ENCODE measurements at regions not wholly inside any gene's neighbourhood (a gene's known extent, or its start where the extent isn't known, plus 50 kb on each side); places are given as distances from the start of the nearest gene placed in this dataset.

GRCh38 chr9:87327575-87328125 lies 170.0 kb upstream of the DAPK1 start:
- Mint-ChIP-seq H3K36me3 (ENCODE audit: low read depth) (peaks cover 2% of the 10 kb centered on the region), H3K4me3 (no peak overlapping the region), H3K4me1 (no peaks in the 10 kb centered on the region), H3K9me3 (ENCODE audit: low read depth) (peaks cover 10% of the 10 kb centered on the region), H3K27ac (no peak overlapping the region), H3K27me3 (peaks cover 20% of the 10 kb centered on the region)
- CTCF ChIA-PET, result no interaction called here
- POLR2A ChIA-PET, result interaction anchor here (0.6 kb wide), 1 partner anchor 395 kb away, joined by 3 read pairs; no protein-coding TSS in a partner anchor
- intact Hi-C loops (cut with DNase I, micrococcal nuclease), result loop anchor here (5.0 to 10.0 kb wide), 3 partner anchors 220 to 1123 kb away; partner anchors contain the start of gene GAS1 (in 1 of the 2)
- ATAC-seq (no peak), DNase-seq (no peak)

GRCh38 chr9:87333802-87334201 lies 163.9 kb upstream of the DAPK1 start:
- Mint-ChIP-seq H3K4me1 (peaks cover 13% of the 10 kb centered on the region), H3K27me3 (peaks cover 35% of the 10 kb centered on the region), H3K9me3 (ENCODE audit: low read depth) (peaks cover 10% of the 10 kb centered on the region), H3K36me3 (ENCODE audit: low read depth) (peaks cover 2% of the 10 kb centered on the region), H3K27ac (no peak overlapping the region), H3K4me3 (no peak overlapping the region)
- DNase-seq (no peak), ATAC-seq (no peak)
- CTCF ChIA-PET, result no interaction called here
- POLR2A ChIA-PET, result no interaction called here
- intact Hi-C loops (cut with DNase I, micrococcal nuclease), result no loop called here

GRCh38 chr9:87334366-87334765 lies 163.3 kb upstream of the DAPK1 start:
- peaks cover 37% of the 10 kb centered on the region for H3K27me3 Mint-ChIP-seq
- peaks cover 2% of the 10 kb centered on the region for H3K36me3 Mint-ChIP-seq (ENCODE audit: low read depth)

GRCh38 chr9:87336407-87336806 lies 161.3 kb upstream of the DAPK1 start:
- Mint-ChIP-seq H3K4me1 (peaks cover 13% of the 10 kb centered on the region), H3K36me3 (ENCODE audit: low read depth) (no peaks in the 10 kb centered on the region), H3K27me3 (peaks cover 45% of the 10 kb centered on the region), H3K4me3 (no peak overlapping the region), H3K27ac (no peak overlapping the region), H3K9me3 (ENCODE audit: low read depth) (peaks cover 3% of the 10 kb centered on the region)
- CTCF ChIA-PET, result interaction anchor here (0.7 to 1.9 kb wide), 4 partner anchors 12 to 327 kb away, joined by 3 to 7 read pairs (median 4); no protein-coding TSS in a partner anchor
- intact Hi-C loops (cut with DNase I, micrococcal nuclease), result loop anchor here in 1 of 2 experiments (2.0 to 5.0 kb wide), 2 partner anchors 164 to 476 kb away; no protein-coding TSS in a partner anchor
- peak; percentile 11 for DNase-seq
- POLR2A ChIA-PET, result no interaction called here
- no peak for ATAC-seq

More at GRCh38 chr9:87334366-87334765, 163.3 kb upstream of the DAPK1 start:
- H3K4me1 Mint-ChIP-seq, result peaks cover 13% of the 10 kb centered on the region
- DNase-seq (no peak), ATAC-seq (no peak)
- ChIA-PET POLR2A (no interaction called here), CTCF (interaction anchor here (0.6 kb wide), 1 partner anchor 117 kb away, joined by 3 read pairs; no protein-coding TSS in a partner anchor)
- intact Hi-C loops (cut with DNase I, micrococcal nuclease), result no loop called here
- H3K9me3 Mint-ChIP-seq (ENCODE audit: low read depth), result peaks cover 10% of the 10 kb centered on the region
- no peak overlapping the region for H3K4me3 Mint-ChIP-seq
- H3K27ac Mint-ChIP-seq, result no peak overlapping the region

GRCh38 chr9:87336914-87337333 lies 160.7 kb upstream of the DAPK1 start:
- H3K27ac Mint-ChIP-seq, result peak overlapping the region; percentile 38
- DNase-seq, result peak; percentile 49
- ATAC-seq, result peak; percentile 57
- peaks cover 2% of the 10 kb centered on the region for H3K9me3 Mint-ChIP-seq (ENCODE audit: low read depth)
- H3K4me3 Mint-ChIP-seq, result peak overlapping the region; percentile 41
- CTCF ChIA-PET, result interaction anchor here (0.7 to 2.4 kb wide), 9 partner anchors 8 to 325 kb away, joined by 3 to 19 read pairs (median 4); no protein-coding TSS in a partner anchor
- intact Hi-C loops (cut with DNase I, micrococcal nuclease), result loop anchor here (1.0 to 5.0 kb wide), 6 partner anchors 128 to 475 kb away; no protein-coding TSS in a partner anchor
- peaks cover 47% of the 10 kb centered on the region for H3K27me3 Mint-ChIP-seq
- H3K36me3 Mint-ChIP-seq (ENCODE audit: low read depth), result no peaks in the 10 kb centered on the region
- peaks cover 13% of the 10 kb centered on the region for H3K4me1 Mint-ChIP-seq
- POLR2A ChIA-PET, result interaction anchor here (0.8 kb wide), 1 partner anchor 127 kb away, joined by 3 read pairs; no protein-coding TSS in a partner anchor

GRCh38 chr9:87337335-87338087 lies 160.2 kb upstream of the DAPK1 start:
- no peaks in the 10 kb centered on the region for H3K36me3 Mint-ChIP-seq (ENCODE audit: low read depth)
- peaks cover 51% of the 10 kb centered on the region for H3K27me3 Mint-ChIP-seq
- POLR2A ChIA-PET, result interaction anchor here (0.8 kb wide), 1 partner anchor 127 kb away, joined by 3 read pairs; no protein-coding TSS in a partner anchor

GRCh38 chr9:87338088-87338989 lies 159.3 kb upstream of the DAPK1 start:
- Mint-ChIP-seq H3K4me1 (peaks cover 13% of the 10 kb centered on the region), H3K27me3 (peaks cover 52% of the 10 kb centered on the region), H3K4me3 (no peak overlapping the region), H3K9me3 (ENCODE audit: low read depth) (no peaks in the 10 kb centered on the region), H3K36me3 (ENCODE audit: low read depth) (no peaks in the 10 kb centered on the region), H3K27ac (no peak overlapping the region)
- DNase-seq (no peak), ATAC-seq (no peak)
- CTCF ChIA-PET, result interaction anchor here (0.6 to 2.4 kb wide), 11 partner anchors 12 to 523 kb away, joined by 3 to 19 read pairs (median 3); no protein-coding TSS in a partner anchor
- POLR2A ChIA-PET, result no interaction called here
- intact Hi-C loops (cut with DNase I, micrococcal nuclease), result loop anchor here in 1 of 2 experiments (5.0 kb wide), 1 partner anchor 474 kb away; no protein-coding TSS in a partner anchor

More at GRCh38 chr9:87337335-87338087, 160.2 kb upstream of the DAPK1 start:
- ATAC-seq, result peak; percentile 49
- intact Hi-C loops (cut with DNase I, micrococcal nuclease), result loop anchor here (1.0 to 5.0 kb wide), 6 partner anchors 128 to 475 kb away; no protein-coding TSS in a partner anchor
- DNase-seq, result no peak
- peak overlapping the region; percentile 38 for H3K27ac Mint-ChIP-seq
- H3K9me3 Mint-ChIP-seq (ENCODE audit: low read depth), result no peaks in the 10 kb centered on the region
- CTCF ChIA-PET, result interaction anchor here (0.6 to 2.4 kb wide), 11 partner anchors 8 to 331 kb away, joined by 3 to 19 read pairs (median 3); no protein-coding TSS in a partner anchor
- peaks cover 13% of the 10 kb centered on the region for H3K4me1 Mint-ChIP-seq
- peak overlapping the region; percentile 41 for H3K4me3 Mint-ChIP-seq

- H3K4me1 Mint-ChIP-seq, result peaks cover 13% of the 10 kb centered on the region
- no peak overlapping the region for H3K27ac Mint-ChIP-seq
- ChIA-PET POLR2A (no interaction called here), CTCF (interaction anchor here (1.6 kb wide), 1 partner anchor 10 kb away, joined by 4 read pairs; no protein-coding TSS in a partner anchor)
- peaks cover 55% of the 10 kb centered on the region for H3K27me3 Mint-ChIP-seq
- H3K9me3 Mint-ChIP-seq (ENCODE audit: low read depth), result no peaks in the 10 kb centered on the region
- intact Hi-C loops (cut with DNase I, micrococcal nuclease), result no loop called here
- no peak overlapping the region for H3K4me3 Mint-ChIP-seq
- no peak for ATAC-seq
- DNase-seq, result no peak
- no peaks in the 10 kb centered on the region for H3K36me3 Mint-ChIP-seq (ENCODE audit: low read depth)
These were observed 157.3 kb upstream of the DAPK1 start for GRCh38 chr9:87340391-87340790.

- no peak overlapping the region for H3K4me3 Mint-ChIP-seq
- no peak for ATAC-seq
- intact Hi-C loops (cut with DNase I, micrococcal nuclease), result no loop called here
- no peaks in the 10 kb centered on the region for H3K36me3 Mint-ChIP-seq (ENCODE audit: low read depth)
- peaks cover 53% of the 10 kb centered on the region for H3K27me3 Mint-ChIP-seq
- no peak for DNase-seq
- H3K27ac Mint-ChIP-seq, result no peak overlapping the region
- H3K9me3 Mint-ChIP-seq (ENCODE audit: low read depth), result no peaks in the 10 kb centered on the region
- peaks cover 2% of the 10 kb centered on the region for H3K4me1 Mint-ChIP-seq
- ChIA-PET CTCF (interaction anchor here (1.0 to 1.7 kb wide), 2 partner anchors 17 to 320 kb away, joined by 3 to 7 read pairs; no protein-coding TSS in a partner anchor), POLR2A (no interaction called here)
These were observed 154.9 kb upstream of the DAPK1 start for GRCh38 chr9:87342743-87343142.

- Mint-ChIP-seq H3K9me3 (ENCODE audit: low read depth) (peaks cover under 1% of the 10 kb centered on the region), H3K36me3 (ENCODE audit: low read depth) (no peaks in the 10 kb centered on the region), H3K4me1 (no peaks in the 10 kb centered on the region), H3K27ac (no peak overlapping the region), H3K27me3 (peaks cover 41% of the 10 kb centered on the region), H3K4me3 (no peak overlapping the region)
- intact Hi-C loops (cut with DNase I, micrococcal nuclease), result no loop called here
- ChIA-PET CTCF (interaction anchor here (1.0 to 1.7 kb wide), 2 partner anchors 18 to 319 kb away, joined by 3 to 7 read pairs; no protein-coding TSS in a partner anchor), POLR2A (no interaction called here)
- DNase-seq (no peak), ATAC-seq (no peak)
These were observed 153.7 kb upstream of the DAPK1 start for GRCh38 chr9:87343816-87344430.

Measured in activated CD4-positive, alpha-beta T cell treated with anti-CD3 and anti-CD28 coated beads for 36 hours (primary cell).